ENCODE measurements at regions not wholly inside any gene's neighbourhood (a gene's known extent, or its start where the extent isn't known, plus 50 kb on each side); places are given as distances from the start of the nearest gene placed in this dataset.

GRCh38 chr18:26764177-26764576 lies 101.3 kb downstream of the AQP4 start:
- no peaks in the 10 kb centered on the region for H3K36me3 Mint-ChIP-seq (ENCODE audit: insufficient read depth)
- no peak for DNase-seq
- H3K27ac Mint-ChIP-seq: no peak overlapping the region
- no peak for ATAC-seq (replicated peaks)
- peaks cover 5 to 16% of the 10 kb centered on the region in 2 donors for H3K9me3 Mint-ChIP-seq
- no peaks in the 10 kb centered on the region for H3K4me1 Mint-ChIP-seq (ENCODE audit: low read depth in 2 of 2)
- H3K4me3 Mint-ChIP-seq: no peak overlapping the region
- no peaks in the 10 kb centered on the region for H3K27me3 Mint-ChIP-seq

GRCh38 chr18:26763446-26764110 lies 101.9 kb downstream of the AQP4 start:
- no peaks in the 10 kb centered on the region for H3K4me1 Mint-ChIP-seq (ENCODE audit: low read depth in 2 of 2)
- no peak overlapping the region for H3K27ac Mint-ChIP-seq
- H3K27me3 Mint-ChIP-seq: no peaks in the 10 kb centered on the region
- no peak for ATAC-seq (replicated peaks)
- H3K4me3 Mint-ChIP-seq: no peak overlapping the region
- DNase-seq: no peak
- no peaks in the 10 kb centered on the region for H3K36me3 Mint-ChIP-seq (ENCODE audit: insufficient read depth)
- peaks cover 5 to 16% of the 10 kb centered on the region in 2 donors for H3K9me3 Mint-ChIP-seq

- Mint-ChIP-seq H3K27me3 (no peaks in the 10 kb centered on the region), H3K4me1 (ENCODE audit: low read depth in 2 of 2) (no peaks in the 10 kb centered on the region), H3K4me3 (no peak overlapping the region), H3K36me3 (ENCODE audit: insufficient read depth) (no peaks in the 10 kb centered on the region), H3K9me3 (peaks cover 0 to 3% of the 10 kb centered on the region in 2 donors), H3K27ac (no peak overlapping the region)
- DNase-seq (no peak), ATAC-seq (replicated peaks) (no peak)
Observed at GRCh38 chr18:26757263-26758019, 108.1 kb downstream of the AQP4 start.

- no peak overlapping the region for H3K4me3 Mint-ChIP-seq
Observed at GRCh38 chr18:26756556-26756955, 109.0 kb downstream of the AQP4 start.

GRCh38 chr18:26746826-26747475 lies 118.6 kb downstream of the AQP4 start:
- ATAC-seq (replicated peaks) (no peak), DNase-seq (no peak)
- no peaks in the 10 kb centered on the region for H3K4me1 Mint-ChIP-seq (ENCODE audit: low read depth in 2 of 2)
- H3K9me3 Mint-ChIP-seq: peaks cover 3 to 16% of the 10 kb centered on the region in 2 donors
- H3K27ac Mint-ChIP-seq: no peak overlapping the region
- H3K4me3 Mint-ChIP-seq: no peak overlapping the region
- peaks cover 4% of the 10 kb centered on the region for H3K36me3 Mint-ChIP-seq (ENCODE audit: insufficient read depth)
- H3K27me3 Mint-ChIP-seq: no peaks in the 10 kb centered on the region

More at GRCh38 chr18:26756556-26756955, 109.0 kb downstream of the AQP4 start:
- Mint-ChIP-seq H3K27ac (no peak overlapping the region), H3K4me1 (ENCODE audit: low read depth in 2 of 2) (no peaks in the 10 kb centered on the region), H3K36me3 (ENCODE audit: insufficient read depth) (no peaks in the 10 kb centered on the region), H3K27me3 (no peaks in the 10 kb centered on the region), H3K9me3 (peaks cover 0 to 7% of the 10 kb centered on the region in 2 donors)
- DNase-seq (no peak), ATAC-seq (replicated peaks) (no peak)

- Mint-ChIP-seq H3K9me3 (peaks cover 0 to 16% of the 10 kb centered on the region in 2 donors), H3K4me1 (ENCODE audit: low read depth in 2 of 2) (no peaks in the 10 kb centered on the region), H3K36me3 (ENCODE audit: insufficient read depth) (peaks cover 4% of the 10 kb centered on the region), H3K27ac (no peak overlapping the region), H3K27me3 (no peaks in the 10 kb centered on the region), H3K4me3 (no peak overlapping the region)
- DNase-seq: no peak
- no peak for ATAC-seq (replicated peaks)
Observed at GRCh38 chr18:26746398-26746797, 119.1 kb downstream of the AQP4 start.

GRCh38 chr18:26745288-26746181 lies 120.0 kb downstream of the AQP4 start:
- no peak overlapping the region for H3K27ac Mint-ChIP-seq
- peaks cover 0 to 16% of the 10 kb centered on the region in 2 donors for H3K9me3 Mint-ChIP-seq
- no peaks in the 10 kb centered on the region for H3K4me1 Mint-ChIP-seq (ENCODE audit: low read depth in 2 of 2)
- DNase-seq (no peak), ATAC-seq (replicated peaks) (no peak)
- H3K36me3 Mint-ChIP-seq (ENCODE audit: insufficient read depth): peaks cover 4% of the 10 kb centered on the region
- no peaks in the 10 kb centered on the region for H3K27me3 Mint-ChIP-seq
- H3K4me3 Mint-ChIP-seq: no peak overlapping the region

- H3K4me1 Mint-ChIP-seq (ENCODE audit: low read depth in 2 of 2): no peaks in the 10 kb centered on the region
- DNase-seq (no peak), ATAC-seq (replicated peaks) (no peak)
- peaks cover 0 to 16% of the 10 kb centered on the region in 2 donors for H3K9me3 Mint-ChIP-seq
- no peak overlapping the region for H3K4me3 Mint-ChIP-seq
- no peaks in the 10 kb centered on the region for H3K36me3 Mint-ChIP-seq (ENCODE audit: insufficient read depth)
- H3K27me3 Mint-ChIP-seq: no peaks in the 10 kb centered on the region
- no peak overlapping the region for H3K27ac Mint-ChIP-seq
Observed at GRCh38 chr18:26741758-26742157, 123.7 kb downstream of the AQP4 start.

GRCh38 chr18:26741048-26741447 lies 124.5 kb downstream of the AQP4 start:
- Mint-ChIP-seq H3K27ac (no peak overlapping the region), H3K27me3 (no peaks in the 10 kb centered on the region), H3K36me3 (ENCODE audit: insufficient read depth) (no peaks in the 10 kb centered on the region), H3K4me3 (no peak overlapping the region), H3K9me3 (peaks cover 0 to 16% of the 10 kb centered on the region in 2 donors), H3K4me1 (ENCODE audit: low read depth in 2 of 2) (no peaks in the 10 kb centered on the region)
- ATAC-seq (replicated peaks) (no peak), DNase-seq (no peak)

GRCh38 chr18:26740396-26740795 lies 125.1 kb downstream of the AQP4 start:
- Mint-ChIP-seq H3K27me3 (no peaks in the 10 kb centered on the region), H3K4me3 (no peak overlapping the region), H3K4me1 (ENCODE audit: low read depth in 2 of 2) (no peaks in the 10 kb centered on the region), H3K36me3 (ENCODE audit: insufficient read depth) (no peaks in the 10 kb centered on the region), H3K27ac (no peak overlapping the region), H3K9me3 (peaks cover 0 to 10% of the 10 kb centered on the region in 2 donors)
- ATAC-seq (replicated peaks): no peak
- no peak for DNase-seq

GRCh38 chr18:26738706-26739105 lies 126.8 kb downstream of the AQP4 start:
- DNase-seq: no peak

GRCh38 chr18:26736301-26736700 lies 129.2 kb downstream of the AQP4 start:
- Mint-ChIP-seq H3K27ac (no peak overlapping the region), H3K9me3 (no peaks in the 10 kb centered on the region), H3K27me3 (no peaks in the 10 kb centered on the region), H3K4me3 (no peak overlapping the region), H3K36me3 (ENCODE audit: insufficient read depth) (no peaks in the 10 kb centered on the region), H3K4me1 (ENCODE audit: low read depth in 2 of 2) (no peaks in the 10 kb centered on the region)
- no peak for ATAC-seq (replicated peaks)
- DNase-seq: no peak

More at GRCh38 chr18:26738706-26739105, 126.8 kb downstream of the AQP4 start:
- Mint-ChIP-seq H3K36me3 (ENCODE audit: insufficient read depth) (no peaks in the 10 kb centered on the region), H3K9me3 (no peaks in the 10 kb centered on the region), H3K4me3 (no peak overlapping the region), H3K4me1 (ENCODE audit: low read depth in 2 of 2) (no peaks in the 10 kb centered on the region), H3K27me3 (no peaks in the 10 kb centered on the region), H3K27ac (no peak overlapping the region)
- no peak for ATAC-seq (replicated peaks)

GRCh38 chr18:26734760-26735159 lies 130.7 kb downstream of the AQP4 start:
- Mint-ChIP-seq H3K4me1 (ENCODE audit: low read depth in 2 of 2) (no peaks in the 10 kb centered on the region), H3K9me3 (no peaks in the 10 kb centered on the region), H3K4me3 (no peak overlapping the region), H3K36me3 (ENCODE audit: insufficient read depth) (no peaks in the 10 kb centered on the region), H3K27ac (no peak overlapping the region), H3K27me3 (no peaks in the 10 kb centered on the region)
- DNase-seq (no peak), ATAC-seq (replicated peaks) (no peak)

Data from effector memory CD8-positive, alpha-beta T cell (primary cell).